ENCODE measurements at regions not wholly inside any gene's neighbourhood (a gene's known extent, or its start where the extent isn't known, plus 50 kb on each side); places are given as distances from the start of the nearest gene placed in this dataset.

DNA sequence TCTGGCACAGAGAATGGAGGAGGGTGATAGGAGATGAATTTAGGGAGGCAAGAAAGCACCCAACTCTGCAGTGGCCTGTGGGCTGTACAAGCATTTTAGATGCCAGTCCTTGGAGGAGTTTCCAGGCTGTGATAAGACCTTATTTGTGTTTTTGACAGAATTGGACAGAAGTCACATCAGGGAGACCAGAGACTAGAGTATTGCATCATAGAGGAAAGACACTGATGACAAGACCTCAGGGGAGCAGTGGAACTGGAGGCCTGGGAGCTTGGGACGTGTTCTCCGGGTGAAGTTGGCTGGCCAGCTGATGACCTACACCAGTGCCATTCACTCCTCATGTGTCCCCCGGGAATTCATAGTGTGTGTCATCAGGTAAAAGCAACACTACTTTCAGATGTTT is 284.0 kb upstream of the ZFP42 start:
- TF ChIP-seq EZH2 (conservative IDR thresholded peaks at IDR 0.05; ENCODE audit: low read depth, low read length): no peak
- no peak for TF ChIP-seq NFE2L1 (CRISPR knock-in tag; IDR thresholded peaks at IDR 0.05; ENCODE audit: borderline replicate concordance)
- TF ChIP-seq, protein P1, sequence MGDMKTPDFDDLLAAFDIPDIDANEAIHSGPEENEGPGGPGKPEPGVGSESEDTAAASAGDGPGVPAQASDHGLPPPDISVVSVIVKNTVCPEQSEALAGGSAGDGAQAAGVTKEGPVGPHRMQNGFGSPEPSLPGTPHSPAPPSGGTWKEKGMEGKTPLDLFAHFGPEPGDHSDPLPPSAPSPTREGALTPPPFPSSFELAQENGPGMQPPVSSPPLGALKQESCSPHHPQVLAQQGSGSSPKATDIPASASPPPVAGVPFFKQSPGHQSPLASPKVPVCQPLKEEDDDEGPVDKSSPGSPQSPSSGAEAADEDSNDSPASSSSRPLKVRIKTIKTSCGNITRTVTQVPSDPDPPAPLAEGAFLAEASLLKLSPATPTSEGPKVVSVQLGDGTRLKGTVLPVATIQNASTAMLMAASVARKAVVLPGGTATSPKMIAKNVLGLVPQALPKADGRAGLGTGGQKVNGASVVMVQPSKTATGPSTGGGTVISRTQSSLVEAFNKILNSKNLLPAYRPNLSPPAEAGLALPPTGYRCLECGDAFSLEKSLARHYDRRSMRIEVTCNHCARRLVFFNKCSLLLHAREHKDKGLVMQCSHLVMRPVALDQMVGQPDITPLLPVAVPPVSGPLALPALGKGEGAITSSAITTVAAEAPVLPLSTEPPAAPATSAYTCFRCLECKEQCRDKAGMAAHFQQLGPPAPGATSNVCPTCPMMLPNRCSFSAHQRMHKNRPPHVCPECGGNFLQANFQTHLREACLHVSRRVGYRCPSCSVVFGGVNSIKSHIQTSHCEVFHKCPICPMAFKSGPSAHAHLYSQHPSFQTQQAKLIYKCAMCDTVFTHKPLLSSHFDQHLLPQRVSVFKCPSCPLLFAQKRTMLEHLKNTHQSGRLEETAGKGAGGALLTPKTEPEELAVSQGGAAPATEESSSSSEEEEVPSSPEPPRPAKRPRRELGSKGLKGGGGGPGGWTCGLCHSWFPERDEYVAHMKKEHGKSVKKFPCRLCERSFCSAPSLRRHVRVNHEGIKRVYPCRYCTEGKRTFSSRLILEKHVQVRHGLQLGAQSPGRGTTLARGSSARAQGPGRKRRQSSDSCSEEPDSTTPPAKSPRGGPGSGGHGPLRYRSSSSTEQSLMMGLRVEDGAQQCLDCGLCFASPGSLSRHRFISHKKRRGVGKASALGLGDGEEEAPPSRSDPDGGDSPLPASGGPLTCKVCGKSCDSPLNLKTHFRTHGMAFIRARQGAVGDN (CRISPR knock-in tag; IDR thresholded peaks at IDR 0.05): no peak
- no peak for TF ChIP-seq ZNF317 (CRISPR knock-in tag; IDR thresholded peaks at IDR 0.05)
